Mucosa of gallbladder (tissue), 1 donor: ENCODE measurements at regions not wholly inside any gene's neighbourhood (a gene's known extent, or its start where the extent isn't known, plus 50 kb on each side); places are given as distances from the start of the nearest gene placed in this dataset.
"Not testable (repeated sequence)": the region's sequence is repeated elsewhere in the genome, so short reads cannot be mapped to it uniquely, and the experiment has no call there.

Experiments used
- DNase-seq: peaks from one replicate; pipeline ENCODE4 v3.0.0-alpha.2; 2020; ENCODE audit warnings: low spot score
- donor health status: DM: no; HTN: no; CAD: no.

- no peak for DNase-seq
These were observed 50.0 kb upstream of the ALDH1B1 start for GRCh38 chr9:38342532-38342931.

GRCh38 chr9:38342096-38342495, 50.4 kb upstream of the ALDH1B1 start:
- no peak for DNase-seq

GRCh38 chr9:38339496-38339895, 53.0 kb upstream of the ALDH1B1 start:
- DNase-seq = no peak

DNA sequence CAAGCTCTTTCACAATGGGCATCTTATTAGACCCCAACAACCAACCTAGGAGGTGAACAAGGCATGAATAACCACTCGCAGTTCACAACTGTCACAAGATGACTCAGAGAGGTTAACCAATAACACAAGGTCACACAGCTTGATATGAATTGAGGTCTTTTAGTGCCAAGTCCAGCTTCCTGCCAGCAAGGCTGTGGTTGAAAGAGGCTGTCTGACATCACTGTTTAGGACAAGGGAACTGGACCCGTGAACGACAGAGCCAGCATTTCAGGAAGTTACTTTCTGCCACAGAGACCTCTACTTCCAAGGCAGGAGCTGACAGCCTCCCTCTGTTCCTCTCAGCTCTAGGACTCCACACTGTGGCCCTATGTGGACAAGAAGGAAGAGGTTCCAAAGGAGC, 53.4 kb upstream of the ALDH1B1 start:
- no peak for DNase-seq

GRCh38 chr9:38338342-38339018, 54.0 kb upstream of the ALDH1B1 start:
- no peak for DNase-seq

DNA sequence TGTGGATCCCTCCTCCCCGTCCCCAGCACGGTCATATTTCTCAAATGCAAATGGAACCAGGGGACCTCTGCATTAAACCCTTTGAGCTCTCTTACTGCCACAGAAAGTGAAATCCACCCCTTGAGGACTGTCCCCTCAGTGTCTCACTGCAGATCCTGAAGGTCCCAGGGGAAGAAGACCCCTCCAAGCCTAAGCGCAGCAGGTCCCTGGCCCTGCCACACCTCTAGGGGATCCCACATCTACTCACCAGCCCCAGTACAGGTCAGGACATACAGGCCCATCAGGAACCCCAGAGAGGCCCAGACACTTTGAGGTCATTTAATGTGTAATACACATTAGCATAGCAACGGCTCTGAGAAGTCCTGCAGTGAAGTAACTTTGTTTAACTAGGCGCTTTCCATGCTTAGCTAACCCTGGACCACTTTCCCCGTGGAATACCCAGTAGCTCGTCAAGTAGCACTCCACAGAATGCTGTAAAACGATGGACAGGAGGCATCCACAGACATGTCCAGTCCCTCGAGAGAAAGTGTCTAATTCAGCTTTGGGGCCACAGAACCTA, 54.7 kb upstream of the ALDH1B1 start:
- no peak for DNase-seq

DNA sequence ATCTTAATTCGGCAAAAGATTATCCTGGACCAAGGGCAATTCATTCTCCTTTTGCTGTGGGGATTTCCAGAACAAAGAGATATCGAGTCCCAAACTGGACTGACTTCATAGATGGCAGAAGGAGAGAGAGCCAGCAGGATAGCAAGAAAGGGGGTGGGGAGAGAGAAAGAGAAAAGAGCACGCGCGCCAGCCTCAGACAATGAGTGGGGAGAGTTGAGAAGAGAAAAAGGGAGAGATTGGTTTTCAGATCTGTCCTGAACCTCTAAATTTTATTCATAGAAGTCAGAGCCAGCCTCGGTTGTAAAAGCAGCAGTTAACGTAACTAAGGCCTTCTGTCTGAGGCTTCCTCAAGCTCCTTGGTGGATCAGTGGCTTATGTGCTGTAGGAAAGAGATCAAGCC, 55.3 kb upstream of the ALDH1B1 start:
- DNase-seq = no peak

DNA sequence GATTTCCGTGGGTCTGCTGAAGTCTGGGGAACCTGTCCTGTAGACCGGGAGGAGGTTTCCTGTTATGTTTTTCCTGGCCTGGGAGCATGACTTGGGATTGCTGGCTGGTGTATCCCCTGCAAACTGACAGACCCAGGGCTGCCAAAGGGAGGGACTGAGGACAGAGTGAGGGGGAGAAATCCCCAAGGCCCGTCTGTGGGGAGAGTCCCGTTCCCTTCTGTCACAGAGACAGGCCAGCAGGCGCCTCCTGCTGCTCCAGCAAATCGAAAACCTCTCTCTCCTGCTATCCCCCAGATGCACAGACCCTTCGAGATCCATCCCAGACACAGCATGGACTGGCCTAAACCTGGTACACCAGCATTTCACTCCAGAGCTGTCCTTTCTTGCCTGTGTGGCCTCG, 56.2 kb upstream of the ALDH1B1 start:
- DNase-seq = no peak

- DNase-seq = no peak
These were observed 56.8 kb upstream of the ALDH1B1 start for GRCh38 chr9:38335686-38336085.

DNA sequence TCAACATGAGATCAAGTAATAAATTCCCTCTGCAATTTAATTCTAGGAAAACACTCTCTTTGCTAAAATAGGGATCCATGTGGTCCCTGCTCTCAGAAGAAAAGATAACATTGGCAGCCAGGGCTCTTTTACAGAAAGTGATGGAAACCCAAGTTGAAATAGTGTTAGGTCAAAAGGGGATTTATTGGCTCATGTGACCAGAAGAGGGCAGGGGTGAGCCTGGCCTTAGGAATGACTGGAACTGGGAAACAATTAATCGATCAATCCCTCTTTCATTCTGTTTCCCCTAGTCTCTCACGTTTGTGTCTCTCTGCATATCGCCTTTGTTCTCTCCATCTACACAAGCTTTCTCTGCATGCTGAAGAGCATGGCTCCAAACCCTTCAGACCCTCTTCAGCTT, 58.3 kb upstream of the ALDH1B1 start:
- no peak for DNase-seq

DNA sequence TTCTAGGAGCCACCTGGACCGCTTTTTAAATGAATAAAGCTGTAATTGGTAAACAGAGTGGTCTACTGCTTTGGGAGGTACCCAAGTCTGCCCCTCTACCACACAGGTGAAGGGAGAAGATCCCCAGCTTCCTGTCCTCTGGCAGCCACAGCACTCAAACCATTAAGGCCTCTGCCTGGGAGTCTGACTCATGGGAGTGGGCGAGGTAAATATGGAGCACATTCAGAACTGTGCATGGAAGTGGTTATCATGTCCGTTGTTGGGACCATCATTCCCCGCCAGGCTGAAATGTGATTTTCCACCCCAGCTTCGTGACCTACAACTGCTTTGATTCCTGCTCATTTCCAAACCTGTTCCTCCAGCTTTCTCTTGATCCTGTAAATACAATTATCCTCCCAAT, 59.5 kb upstream of the ALDH1B1 start:
- DNase-seq = no peak

GRCh38 chr9:38332625-38333024, 59.9 kb upstream of the ALDH1B1 start:
- DNase-seq = no peak

DNA sequence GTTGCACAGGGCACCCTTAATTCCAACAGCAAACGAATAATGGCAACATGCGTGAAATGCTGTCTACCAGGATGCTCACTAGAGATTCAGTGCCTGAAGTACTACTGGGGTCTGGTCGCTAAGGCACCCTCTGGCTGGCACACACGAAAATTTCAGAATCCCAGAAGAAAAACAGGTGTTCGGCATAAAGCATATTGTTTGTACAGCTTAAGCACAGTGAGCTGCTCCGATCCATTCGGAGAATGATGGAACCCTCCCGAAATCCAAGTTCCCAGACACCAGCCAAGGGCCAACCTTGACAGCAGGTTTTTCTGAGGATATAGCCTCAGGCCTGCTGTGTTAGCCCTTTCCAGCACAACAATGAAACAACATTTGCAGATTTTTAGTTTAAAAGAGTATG, 61.4 kb upstream of the ALDH1B1 start:
- DNase-seq = no peak

DNA sequence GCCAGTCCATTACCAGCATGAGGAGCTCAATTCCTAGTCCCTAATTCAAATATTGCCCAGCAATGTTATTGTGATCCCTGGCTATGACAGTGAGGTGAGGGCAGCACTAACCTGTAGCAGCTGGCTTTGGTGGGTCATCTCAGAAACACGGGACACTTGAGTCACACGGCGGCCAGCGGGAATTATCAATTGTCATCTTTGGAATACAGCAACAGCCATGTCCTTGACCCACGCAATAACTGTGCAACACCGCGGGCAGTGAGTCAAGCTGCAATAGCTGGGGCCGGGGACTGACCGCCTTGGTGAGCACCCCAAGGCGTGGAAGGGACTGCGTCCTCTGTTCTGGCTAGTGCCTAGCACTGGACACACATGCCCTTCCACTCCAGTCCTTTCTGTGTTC, 62.5 kb upstream of the ALDH1B1 start:
- DNase-seq = no peak

DNA sequence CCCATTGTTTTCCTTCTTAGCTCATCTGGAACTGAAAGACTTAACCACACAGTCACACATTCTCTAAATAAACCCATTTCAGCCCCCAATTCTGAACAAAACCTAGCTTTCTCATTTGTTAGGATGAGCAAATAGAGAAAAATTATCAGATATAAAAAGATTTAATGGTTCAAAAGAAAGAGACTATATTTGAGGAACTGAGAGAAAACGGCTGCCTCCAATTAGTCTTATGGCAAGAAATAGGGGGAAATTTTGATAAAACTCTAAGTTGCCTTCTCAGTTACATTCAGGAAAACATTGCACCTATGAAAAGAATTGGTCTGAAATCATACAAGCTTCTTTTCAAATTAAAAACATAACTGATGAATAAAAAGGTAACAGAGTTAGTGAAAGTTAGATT, 63.7 kb upstream of the ALDH1B1 start:
- DNase-seq = no peak

- DNase-seq = no peak
These were observed 66.4 kb upstream of the ALDH1B1 start for GRCh38 chr9:38326122-38326521.

- not testable (repeated sequence) for DNase-seq
These were observed 68.3 kb upstream of the ALDH1B1 start for GRCh38 chr9:38324213-38324612.

DNA sequence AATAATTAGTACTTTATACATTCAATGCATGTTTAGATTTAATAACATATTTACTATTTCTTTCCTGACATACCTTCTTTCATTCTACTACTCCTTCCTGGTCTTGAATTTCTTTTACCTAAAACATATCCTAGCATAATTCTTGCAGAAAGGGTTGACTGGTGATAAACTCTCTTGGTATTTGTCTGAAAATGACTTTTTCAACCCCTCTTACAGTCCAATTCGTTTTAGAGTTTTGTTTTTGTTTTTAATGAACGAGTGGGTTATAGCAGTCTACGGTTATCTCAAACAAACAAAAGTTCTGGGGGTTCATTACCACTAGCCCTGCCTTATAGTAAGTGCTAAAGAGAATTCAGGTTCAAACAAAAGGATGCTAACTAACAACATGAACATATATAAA, 69.6 kb upstream of the ALDH1B1 start:
- no peak for DNase-seq

- DNase-seq = no peak
These were observed 72.9 kb upstream of the ALDH1B1 start for GRCh38 chr9:38319496-38320173.

GRCh38 chr9:38318759-38319495, 73.6 kb upstream of the ALDH1B1 start:
- DNase-seq = peak; percentile 21

- no peak for DNase-seq
These were observed 76.2 kb upstream of the ALDH1B1 start for GRCh38 chr9:38316166-38316780.

DNA sequence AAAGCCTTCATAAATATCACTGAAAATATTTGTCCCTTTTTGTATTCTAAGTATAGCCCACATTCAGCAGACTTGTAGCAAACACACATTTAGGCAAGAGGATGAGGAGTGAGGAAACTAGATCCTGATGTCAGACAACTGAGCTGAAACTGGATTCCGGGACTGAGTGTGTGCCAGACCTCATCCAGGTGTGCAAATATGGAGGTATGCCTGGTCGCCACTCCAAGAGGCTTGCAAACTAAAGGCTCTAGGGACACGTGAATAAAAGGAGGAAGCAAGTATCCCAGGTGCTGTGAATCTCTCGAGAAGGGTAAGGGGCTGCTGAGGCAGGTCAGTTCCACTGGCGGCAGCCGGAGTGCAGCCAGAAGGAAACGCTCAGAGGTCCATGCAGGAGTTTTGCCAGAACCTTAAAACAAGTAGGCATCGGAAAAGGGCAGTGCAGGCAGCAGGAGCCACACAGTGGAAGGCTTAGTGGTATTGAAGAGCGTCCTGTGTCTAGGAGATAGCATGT, 77.4 kb upstream of the ALDH1B1 start:
- DNase-seq = no peak
